K562 (cell line): ENCODE measurements at regions not wholly inside any gene's neighbourhood (a gene's known extent, or its start where the extent isn't known, plus 50 kb on each side); places are given as distances from the start of the nearest gene placed in this dataset.

Source experiments
- ATAC-seq: fragments of 200-7000 bp; cut with Tn5 transposase; 3 replicates; pipeline ENCODE4 v1.9.1; 2020; ENCODE audit warnings: moderate library complexity
- BruUV-seq: library from RNA; stranded (reverse); fragments of 400-500 nt; replicated peaks from 2 replicates; lab custom pipeline; 2021; lab: Mats Ljungman, UMichigan
- CTCF ChIA-PET: fragments of 300-600 bp; formaldehyde crosslinking; extraction: SDS; loops from one replicate; lab custom pipeline; 2021; ENCODE audit warnings: low intra/inter-chr PET ratio; lab: Yijun Ruan, JAX
- POLR2A ChIA-PET: fragments of 300-600, 350-650 bp; sonication (Branson Sonifier 250); formaldehyde crosslinking; extraction: SDS; loops from one replicate; lab custom pipeline; 2021; ENCODE audit warnings: antibody characterized with exemption, inconsistent platforms; lab: Yijun Ruan, JAX
- DNase-seq, 4 experiments: peaks; one replicate each; pipeline versions ENCODE4 v3.0.0 to v3.0.0-alpha.2; 2011 to 2018; ENCODE audit warnings: low spot score in 3 of 4, mixed read lengths in 3 of 4; ENCODE audit errors: extremely low read depth in 1 of 4
- FAIRE-seq: peaks from 2 replicates; lab custom pipeline; 2011; peaks lifted over from hg19 to GRCh38; lab: Jason Lieb, UNC
- H2AFZ ChIP-seq: 2 replicates; pipeline ENCODE4 v1.6.0; 2011; ENCODE audit warnings: low read depth, low read length, control low read depth, inconsistent platforms
- H3K27ac ChIP-seq: fragments of 200-600 bp; 3 replicates; pipeline ENCODE4 v1.8.0; 2011; ENCODE audit warnings: low read depth, mild to moderate bottlenecking, control low read depth, inconsistent platforms, low read length, moderate library complexity, mixed read lengths; ENCODE audit errors: extremely low read depth
- H3K27me3 ChIP-seq, 2 experiments: fragments of 300-600 bp in 1 of 2; 2 replicates in 1 of 2; 3 replicates in 1 of 2; pipeline versions ENCODE4 v1.6.0 to v1.8.0; 2011; ENCODE audit warnings: inconsistent platforms in 2 of 2, low read length in 2 of 2, mild to moderate bottlenecking in 1 of 2, mixed read lengths in 1 of 2, moderate library complexity in 1 of 2; ENCODE audit not compliant: control insufficient read depth in 2 of 2, insufficient read depth in 2 of 2
- H3K36me3 ChIP-seq: fragments of 300-600 bp; 3 replicates; pipeline ENCODE4 v1.8.0; 2011; ENCODE audit warnings: mild to moderate bottlenecking, low read length, inconsistent platforms; ENCODE audit not compliant: control insufficient read depth, insufficient read depth
- H3K4me1 ChIP-seq, 2 experiments: fragments of 200-600 bp in 1 of 2; replicated peaks in 1 of 2; 2 replicates in 1 of 2; 3 replicates in 1 of 2; pipeline versions ENCODE4 v1.5.1 to v1.8.0; 2011; ENCODE audit warnings: inconsistent platforms in 2 of 2, low read length in 2 of 2, mild to moderate bottlenecking in 1 of 2, mixed read lengths in 1 of 2, moderate library complexity in 1 of 2; ENCODE audit not compliant: control insufficient read depth in 2 of 2, insufficient read depth in 2 of 2
- H3K4me2 ChIP-seq: 2 replicates; pipeline ENCODE4 v1.6.1; 2011; ENCODE audit warnings: low read length, control low read depth, inconsistent platforms, mixed read lengths; ENCODE audit not compliant: insufficient read depth
- H3K4me3 ChIP-seq: fragments of 200-600 bp; sonication (generic), shearing (Covaris generic); 2 replicates; pipeline ENCODE4 v1.5.1; 2016; ENCODE audit warnings: control low read depth, inconsistent platforms
- H3K79me2 ChIP-seq: fragments of 200-600 bp; 3 replicates; pipeline ENCODE4 v1.8.0; 2011; ENCODE audit warnings: low read length, inconsistent platforms; ENCODE audit not compliant: control insufficient read depth, insufficient read depth
- H3K9ac ChIP-seq, 2 experiments: 2 replicates each; pipeline versions ENCODE4 v1.6.0 to v1.6.1; 2011; ENCODE audit warnings: low read depth in 2 of 2, low read length in 2 of 2, control low read depth in 1 of 2, inconsistent platforms in 1 of 2, mild to moderate bottlenecking in 1 of 2, mixed read lengths in 1 of 2; ENCODE audit not compliant: insufficient read depth in 1 of 2
- H3K9me1 ChIP-seq: one replicate; pipeline ENCODE4 v1.6.0; 2011; ENCODE audit warnings: inconsistent platforms, mild to moderate bottlenecking, low read length, moderate library complexity; ENCODE audit not compliant: control insufficient read depth, insufficient read depth
- H3K9me3 ChIP-seq: replicated peaks from 2 replicates; pipeline ENCODE4 v1.5.1; 2011; ENCODE audit warnings: low read depth, low read length, inconsistent platforms; ENCODE audit not compliant: control insufficient read depth, insufficient read depth
- H4K20me1 ChIP-seq: replicated peaks from 2 replicates; pipeline ENCODE4 v1.6.1; 2011; ENCODE audit warnings: low read length, inconsistent platforms, mixed read lengths; ENCODE audit not compliant: control insufficient read depth, insufficient read depth
- DLX4 ChIP-seq: fragments of 250-450 bp; sonication (Bioruptor Pico); IDR thresholded peaks from 2 replicates; pipeline ENCODE4 v1.6.1; 2021; ENCODE audit warnings: mild to moderate bottlenecking
- FOXK2 ChIP-seq, 2 experiments: fragments of 450-650 bp; IDR thresholded peaks in 1 of 2; conservative IDR thresholded peaks in 1 of 2; 2 replicates each; pipeline ENCODE4 v1.6.1; 2016; ENCODE audit warnings: low read depth in 2 of 2, mild to moderate bottlenecking in 1 of 2
- HEY1 ChIP-seq: fragments of 250-450 bp; sonication (Bioruptor Pico); IDR thresholded peaks from 2 replicates; pipeline ENCODE4 v1.5.0; 2020; ENCODE audit warnings: mild to moderate bottlenecking, moderate library complexity, borderline replicate concordance
- HMG20B ChIP-seq: fragments of 250-450 bp; sonication (Bioruptor Pico); IDR thresholded peaks from 2 replicates; pipeline ENCODE4 v1.5.0; 2021; ENCODE audit warnings: mild to moderate bottlenecking
- MCM3 ChIP-seq: fragments of 450-650 bp; IDR thresholded peaks from 2 replicates; pipeline ENCODE4 v1.6.1; 2016
- PHB2 ChIP-seq: fragments of 450-650 bp; IDR thresholded peaks from 2 replicates; pipeline ENCODE4 v1.6.1; 2017; ENCODE audit warnings: low read depth
- PREB ChIP-seq: sonication (generic); formaldehyde crosslinking; IDR thresholded peaks from 2 replicates; pipeline ENCODE4 v1.8.1; 2023; ENCODE audit warnings: mild to moderate bottlenecking, missing genetic modification reagents
- RHOXF2B ChIP-seq: fragments of 250-450 bp; sonication (Bioruptor Pico); conservative IDR thresholded peaks from 2 replicates; pipeline ENCODE4 v1.5.1; 2021
- SPI1 ChIP-seq: IDR thresholded peaks from 2 replicates; pipeline ENCODE4 v1.6.1; 2011; ENCODE audit warnings: low read depth, low read length, control low read depth, borderline replicate concordance
- U2AF1 ChIP-seq: fragments of 200-400 bp; formaldehyde crosslinking; optimal IDR thresholded peaks from 2 replicates; pipeline ENCODE3; 2017; ENCODE audit warnings: mild to moderate bottlenecking, low read depth, low read length, moderate library complexity
- ZBTB34 ChIP-seq: fragments of 250-450 bp; sonication (Bioruptor Pico); IDR thresholded peaks from 2 replicates; pipeline ENCODE4 v1.8.0; 2021; ENCODE audit warnings: mild to moderate bottlenecking, moderate library complexity
- ZC3H8 ChIP-seq: fragments of 450-650 bp; IDR thresholded peaks from 2 replicates; pipeline ENCODE4 v1.6.1; 2017
- ZKSCAN8 ChIP-seq: fragments of 200-800 bp; sonication (Bioruptor generic); IDR thresholded peaks from 2 replicates; pipeline ENCODE4 v1.6.1; 2016; ENCODE audit warnings: missing genetic modification characterization, missing compliant biosample characterization
- ZNF347 ChIP-seq: fragments of 450-650 bp; formaldehyde crosslinking; IDR thresholded peaks from 2 replicates; pipeline ENCODE4 v1.4.0; 2020; ENCODE audit warnings: low read depth, mild to moderate bottlenecking, moderate library complexity
- ZSCAN32 ChIP-seq: fragments of 450-650 bp; formaldehyde crosslinking; IDR thresholded peaks from 2 replicates; pipeline ENCODE4 v1.4.0; 2020; ENCODE audit warnings: mild to moderate bottlenecking, moderate library complexity
- WGBS: fragments of 100-300 bp; shearing (Covaris generic); methylation state at CpG from one replicate; pipeline ENCODE4 v1.1.6; 2016; ENCODE audit warnings: low coverage, mixed read lengths; ENCODE audit not compliant: insufficient coverage; ENCODE audit errors: missing lambda C conversion rate; 5-methylcytosine and 5-hydroxymethylcytosine counted together
- in situ Hi-C: fragments of 300-500 bp; cut with MboI; formaldehyde crosslinking; loops from 4 replicates; pipeline ENCODE4 v1.15.0; 2018; ENCODE audit warnings: inconsistent platforms, mixed read lengths
- intact Hi-C: fragments of 100-400 bp; cut with micrococcal nuclease; formaldehyde crosslinking; loops from 2 replicates; pipeline ENCODE4 v1.14.2; 2022

GRCh38 chr2:59947209-59947608, 606.2 kb downstream of the BCL11A start:
- Histone ChIP-seq H3K4me2 (no peak overlapping the region), H3K27me3 (no peaks in the 10 kb centered on the region), H3K9me3 (no peaks in the 10 kb centered on the region), H2AFZ (no peak overlapping the region), H3K4me1 (no peaks in the 10 kb centered on the region), H3K9me1 (no peaks in the 10 kb centered on the region), H3K9ac (no peak overlapping the region), H4K20me1 (no peaks in the 10 kb centered on the region), H3K27ac (no peak overlapping the region), H3K4me3 (no peak overlapping the region), H3K79me2 (no peaks in the 10 kb centered on the region), H3K36me3 (no peaks in the 10 kb centered on the region)
- WGBS, result 0% methylated on average over 3 of the region's 3 CpGs
- POLR2A ChIA-PET, result no interaction called here
- TF ChIP-seq MCM3, result no peak
- no peak for TF ChIP-seq U2AF1
- no peak for TF ChIP-seq HEY1 (CRISPR knock-in tag)
- no peak for TF ChIP-seq ZKSCAN8 (CRISPR knock-in tag)
- no peak for TF ChIP-seq ZBTB34
- TF ChIP-seq FOXK2 (conservative IDR thresholded peaks at IDR 0.05 in 1 of 2, IDR thresholded peaks at IDR 0.05 in 1 of 2; ENCODE audit: low read depth in 2 of 2), result no peak
- TF ChIP-seq PHB2, result no peak
- TF ChIP-seq ZNF347 (CRISPR knock-in tag), result no peak
- no peak for TF ChIP-seq SPI1
- no peak for TF ChIP-seq PREB (CRISPR knock-in tag)
- TF ChIP-seq HMG20B (CRISPR knock-in tag), result no peak
- no peak for TF ChIP-seq RHOXF2B (CRISPR knock-in tag)
- TF ChIP-seq ZC3H8, result no peak
- TF ChIP-seq ZSCAN32, result no peak
- TF ChIP-seq DLX4, result no peak
- in situ Hi-C loops (no loop called here), intact Hi-C loops (no loop called here)
- no peak for ATAC-seq
- no peak for FAIRE-seq
- CTCF ChIA-PET, result no interaction called here
- BruUV-seq, result no TSS peak
- DNase-seq, result no peak
